Keratinocyte (primary cell): ENCODE measurements at regions not wholly inside any gene's neighbourhood (a gene's known extent, or its start where the extent isn't known, plus 50 kb on each side); places are given as distances from the start of the nearest gene placed in this dataset.

Source experiments
- DNase-seq: peaks from one replicate; pipeline ENCODE4 v3.0.0-alpha.2; 2011; ENCODE audit warnings: low read depth, missing footprints, low spot score
- FAIRE-seq: peaks from 2 replicates; lab custom pipeline; 2011; peaks lifted over from hg19 to GRCh38; lab: Jason Lieb, UNC
- H2AFZ ChIP-seq: 2 replicates; pipeline ENCODE4 v1.6.0; 2012; ENCODE audit warnings: low read length, control low read depth, inconsistent platforms; ENCODE audit not compliant: control insufficient read depth
- H3K27ac ChIP-seq: 2 replicates; pipeline ENCODE4 v1.5.1; 2011; ENCODE audit warnings: low read length; ENCODE audit not compliant: control insufficient read depth, insufficient read depth
- H3K27me3 ChIP-seq: 3 replicates; pipeline ENCODE4 v1.6.0; 2011; ENCODE audit warnings: low read length; ENCODE audit not compliant: control insufficient read depth, insufficient read depth; ENCODE audit errors: extremely low read depth
- H3K36me3 ChIP-seq, 2 experiments: 2 replicates in 1 of 2; 3 replicates in 1 of 2; pipeline ENCODE4 v1.5.1; 2011; ENCODE audit warnings: low read length in 2 of 2, mild to moderate bottlenecking in 1 of 2; ENCODE audit not compliant: control insufficient read depth in 2 of 2, insufficient read depth in 2 of 2; ENCODE audit errors: extremely low read depth in 1 of 2
- H3K4me1 ChIP-seq: 3 replicates; pipeline ENCODE4 v1.5.1; 2011; ENCODE audit warnings: low read length; ENCODE audit not compliant: control insufficient read depth, insufficient read depth; ENCODE audit errors: extremely low read depth
- H3K4me2 ChIP-seq: 3 replicates; pipeline ENCODE4 v1.6.0; 2011; ENCODE audit warnings: low read depth, low read length; ENCODE audit not compliant: control insufficient read depth, insufficient read depth; ENCODE audit errors: extremely low read depth
- H3K4me3 ChIP-seq, 3 experiments: fragments of 200-600 bp in 1 of 3; sonication (generic) in 1 of 3; 2 replicates in 2 of 3; 3 replicates in 1 of 3; pipeline ENCODE4 v1.5.1; 2011 to 2016; ENCODE audit warnings: low read length in 3 of 3, mild to moderate bottlenecking in 3 of 3, control low read depth in 2 of 3, inconsistent platforms in 1 of 3, low read depth in 1 of 3, mixed read lengths in 1 of 3, mixed run types in 1 of 3, moderate library complexity in 1 of 3; ENCODE audit not compliant: control insufficient read depth in 2 of 3, insufficient read depth in 2 of 3; ENCODE audit errors: extremely low read depth in 1 of 3
- H3K79me2 ChIP-seq: 2 replicates; pipeline ENCODE4 v1.6.0; 2012; ENCODE audit warnings: low read length; ENCODE audit not compliant: control insufficient read depth, insufficient read depth
- H3K9ac ChIP-seq: 3 replicates; pipeline ENCODE4 v1.6.0; 2011; ENCODE audit warnings: low read length; ENCODE audit not compliant: control insufficient read depth, insufficient read depth; ENCODE audit errors: extremely low read depth
- H3K9me1 ChIP-seq: 3 replicates; pipeline ENCODE4 v1.6.0; 2011; ENCODE audit warnings: low read length; ENCODE audit not compliant: control insufficient read depth, insufficient read depth; ENCODE audit errors: extremely low read depth
- H3K9me3 ChIP-seq: 2 replicates; pipeline ENCODE4 v1.5.1; 2012; ENCODE audit warnings: low read depth, low read length; ENCODE audit not compliant: control insufficient read depth
- H4K20me1 ChIP-seq: 3 replicates; pipeline ENCODE4 v1.6.0; 2011; ENCODE audit warnings: low read length; ENCODE audit not compliant: control insufficient read depth, insufficient read depth; ENCODE audit errors: extremely low read depth
- CTCF ChIP-seq, 3 experiments: IDR thresholded peaks in 1 of 3; conservative IDR thresholded peaks in 1 of 3; optimal IDR thresholded peaks in 1 of 3; 2 replicates in 2 of 3; 3 replicates in 1 of 3; pipeline versions ENCODE3 to v1.5.1; 2011; ENCODE audit warnings: low read length in 3 of 3, mild to moderate bottlenecking in 3 of 3, moderate library complexity in 2 of 3, control low read depth in 1 of 3, inconsistent platforms in 1 of 3; ENCODE audit not compliant: insufficient read depth in 2 of 3; ENCODE audit errors: extremely low read depth in 1 of 3
- EZH2 ChIP-seq: IDR thresholded peaks from one replicate; pipeline ENCODE4 v1.6.1; 2012; ENCODE audit warnings: inconsistent platforms, mild to moderate bottlenecking, low read length, moderate library complexity
- dilution Hi-C: fragments of 300-500 bp; cut with MboI; formaldehyde crosslinking; loops from one replicate; pipeline ENCODE4 v1.7.0; 2020; ENCODE audit warnings: low sequenced_read_pairs; ENCODE audit not compliant: extremely low pct_ligation_motif_present

DNA sequence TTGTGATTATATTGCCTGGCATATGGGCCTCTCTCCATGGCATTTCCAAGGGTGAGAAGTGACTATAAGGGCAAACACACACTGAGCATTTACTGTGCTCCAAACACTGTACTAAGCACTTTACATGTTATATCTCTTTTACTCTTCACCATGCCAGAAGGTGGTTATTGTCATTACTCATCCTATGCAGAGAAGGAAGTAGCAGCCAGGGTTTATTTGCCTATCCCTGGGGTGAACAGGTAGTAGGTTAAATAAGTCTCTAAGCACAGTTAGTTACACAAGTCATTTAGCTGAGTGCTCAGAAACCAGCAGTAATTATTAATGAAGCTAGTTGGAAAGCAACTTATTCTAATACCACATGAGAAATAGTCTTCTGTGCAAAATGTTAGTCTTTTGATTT, 109.9 kb upstream of the SYNPR start:
- H3K36me3 ChIP-seq = no peaks in the 10 kb centered on the region
- dilution Hi-C loops = no loop called here
- no peaks in the 10 kb centered on the region for H3K27me3 ChIP-seq
- no peak for TF ChIP-seq CTCF (optimal IDR thresholded peaks at IDR 0.05 in 1 of 3, IDR thresholded peaks at IDR 0.05 in 1 of 3, conservative IDR thresholded peaks at IDR 0.05 in 1 of 3; ENCODE audit: extremely low read depth in 1 of 3, insufficient read depth in 2 of 3, low read length in 3 of 3)
- TF ChIP-seq EZH2 = no peak
- H3K27ac ChIP-seq = no peak overlapping the region
- FAIRE-seq (no peak), DNase-seq (no peak)
- H2AFZ ChIP-seq = no peak overlapping the region
- H3K4me3 ChIP-seq = no peak overlapping the region
- H3K9me3 ChIP-seq = no peaks in the 10 kb centered on the region
- no peaks in the 10 kb centered on the region for H3K9me1 ChIP-seq
- H3K79me2 ChIP-seq = no peaks in the 10 kb centered on the region
- H3K9ac ChIP-seq = no peak overlapping the region
- H3K4me1 ChIP-seq = no peaks in the 10 kb centered on the region
- no peak overlapping the region for H3K4me2 ChIP-seq
- H4K20me1 ChIP-seq = no peaks in the 10 kb centered on the region

DNA sequence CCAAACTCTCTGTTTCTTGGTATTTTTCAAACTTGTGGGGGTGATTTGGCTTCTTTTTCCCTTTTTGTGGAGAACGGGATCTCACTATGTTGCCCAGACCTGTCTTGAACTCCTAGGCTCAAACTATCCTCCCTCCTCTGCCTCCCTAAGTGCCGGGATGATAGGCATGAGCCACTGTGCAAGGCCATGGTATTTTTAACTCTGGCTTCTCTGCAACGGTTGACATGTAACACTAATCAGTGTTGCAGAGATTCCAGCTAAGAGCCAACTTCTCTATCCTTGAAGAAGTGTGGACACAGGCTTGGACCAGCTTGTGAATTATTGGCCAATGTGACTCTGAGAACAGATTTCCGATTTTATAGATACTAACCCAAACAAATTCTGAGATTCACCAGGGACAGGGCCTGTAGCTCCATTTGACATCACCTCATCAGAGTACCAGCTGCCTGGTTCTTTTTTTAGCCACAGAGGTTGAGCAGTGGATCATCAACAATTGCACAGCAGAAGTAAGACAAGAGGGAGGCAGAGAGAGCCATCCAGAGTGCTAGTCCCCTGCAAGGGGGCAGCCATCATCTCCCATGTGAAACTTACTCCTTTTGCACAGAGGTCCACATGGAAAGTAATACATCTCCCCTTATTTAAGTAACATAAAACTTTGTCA, 98.1 kb upstream of the SYNPR start:
- no peak for TF ChIP-seq EZH2
- no peaks in the 10 kb centered on the region for H3K27me3 ChIP-seq
- dilution Hi-C loops = no loop called here
- H3K9me3 ChIP-seq = no peaks in the 10 kb centered on the region
- FAIRE-seq = no peak
- no peaks in the 10 kb centered on the region for H4K20me1 ChIP-seq
- no peak overlapping the region for H3K9ac ChIP-seq
- no peak for DNase-seq
- H3K4me3 ChIP-seq = no peak overlapping the region
- H3K27ac ChIP-seq = no peak overlapping the region
- no peaks in the 10 kb centered on the region for H3K36me3 ChIP-seq
- no peaks in the 10 kb centered on the region for H3K4me1 ChIP-seq
- no peaks in the 10 kb centered on the region for H3K9me1 ChIP-seq
- H3K79me2 ChIP-seq = no peaks in the 10 kb centered on the region
- no peak overlapping the region for H2AFZ ChIP-seq
- H3K4me2 ChIP-seq = no peak overlapping the region

GRCh38 chr3:63192248-63192647, 85.9 kb upstream of the SYNPR start:
- DNase-seq (no peak), FAIRE-seq (no peak)
- no peak overlapping the region for H3K4me2 ChIP-seq
- no peaks in the 10 kb centered on the region for H3K36me3 ChIP-seq
- no peak overlapping the region for H2AFZ ChIP-seq
- dilution Hi-C loops = no loop called here
- H3K27me3 ChIP-seq = no peaks in the 10 kb centered on the region
- no peaks in the 10 kb centered on the region for H3K79me2 ChIP-seq
- no peak for TF ChIP-seq CTCF (optimal IDR thresholded peaks at IDR 0.05 in 1 of 3, IDR thresholded peaks at IDR 0.05 in 1 of 3, conservative IDR thresholded peaks at IDR 0.05 in 1 of 3; ENCODE audit: extremely low read depth in 1 of 3, insufficient read depth in 2 of 3, low read length in 3 of 3)
- no peak for TF ChIP-seq EZH2
- H4K20me1 ChIP-seq = no peaks in the 10 kb centered on the region
- no peak overlapping the region for H3K4me3 ChIP-seq
- no peaks in the 10 kb centered on the region for H3K4me1 ChIP-seq
- H3K9me3 ChIP-seq = no peaks in the 10 kb centered on the region
- no peak overlapping the region for H3K9ac ChIP-seq
- no peak overlapping the region for H3K27ac ChIP-seq
- no peaks in the 10 kb centered on the region for H3K9me1 ChIP-seq
